ENCODE measurements at regions not wholly inside any gene's neighbourhood (a gene's known extent, or its start where the extent isn't known, plus 50 kb on each side); places are given as distances from the start of the nearest gene placed in this dataset.

- TF ChIP-seq CTCF (IDR thresholded peaks at IDR 0.05; ENCODE audit: low read depth, low read length, missing input control), result no peak
- no peak for TF ChIP-seq ATF3 (IDR thresholded peaks at IDR 0.05)
- no peak for TF ChIP-seq REST (IDR thresholded peaks at IDR 0.05)
- no peak for TF ChIP-seq MAX (IDR thresholded peaks at IDR 0.05)
- TF ChIP-seq FOXA1 (IDR thresholded peaks at IDR 0.05), result no peak
- TF ChIP-seq JUND (IDR thresholded peaks at IDR 0.05), result no peak
- no peak for TF ChIP-seq SP1 (IDR thresholded peaks at IDR 0.05)
- TF ChIP-seq ZBTB33 (IDR thresholded peaks at IDR 0.05), result no peak
- TF ChIP-seq RXRA (IDR thresholded peaks at IDR 0.05), result no peak
- no peak for TF ChIP-seq RAD21 (IDR thresholded peaks at IDR 0.05)
Measured at GRCh38 chr1:81702903-81703302, 97.8 kb upstream of the ADGRL2 start.

Data from liver (tissue), 3 donors.